HG03342 (cell line): ENCODE measurements at regions not wholly inside any gene's neighbourhood (a gene's known extent, or its start where the extent isn't known, plus 50 kb on each side); places are given as distances from the start of the nearest gene placed in this dataset.
"Not testable (repeated sequence)": the region's sequence is repeated elsewhere in the genome, so short reads cannot be mapped to it uniquely, and the experiment has no call there.

Experiments used
- ATAC-seq: cut with Tn5 transposase; IDR thresholded peaks from one replicate; pipeline ENCODE4 v1.9.1; 2021; ENCODE audit warnings: mild to moderate bottlenecking, moderate library complexity; ENCODE audit not compliant: unreplicated experiment

- ATAC-seq: no peak
Observed at GRCh38 chr10:34908481-34908880, 93.4 kb upstream of the PARD3 start.

GRCh38 chr10:34907743-34908430 is 92.8 kb upstream of the PARD3 start:
- ATAC-seq: no peak

DNA sequence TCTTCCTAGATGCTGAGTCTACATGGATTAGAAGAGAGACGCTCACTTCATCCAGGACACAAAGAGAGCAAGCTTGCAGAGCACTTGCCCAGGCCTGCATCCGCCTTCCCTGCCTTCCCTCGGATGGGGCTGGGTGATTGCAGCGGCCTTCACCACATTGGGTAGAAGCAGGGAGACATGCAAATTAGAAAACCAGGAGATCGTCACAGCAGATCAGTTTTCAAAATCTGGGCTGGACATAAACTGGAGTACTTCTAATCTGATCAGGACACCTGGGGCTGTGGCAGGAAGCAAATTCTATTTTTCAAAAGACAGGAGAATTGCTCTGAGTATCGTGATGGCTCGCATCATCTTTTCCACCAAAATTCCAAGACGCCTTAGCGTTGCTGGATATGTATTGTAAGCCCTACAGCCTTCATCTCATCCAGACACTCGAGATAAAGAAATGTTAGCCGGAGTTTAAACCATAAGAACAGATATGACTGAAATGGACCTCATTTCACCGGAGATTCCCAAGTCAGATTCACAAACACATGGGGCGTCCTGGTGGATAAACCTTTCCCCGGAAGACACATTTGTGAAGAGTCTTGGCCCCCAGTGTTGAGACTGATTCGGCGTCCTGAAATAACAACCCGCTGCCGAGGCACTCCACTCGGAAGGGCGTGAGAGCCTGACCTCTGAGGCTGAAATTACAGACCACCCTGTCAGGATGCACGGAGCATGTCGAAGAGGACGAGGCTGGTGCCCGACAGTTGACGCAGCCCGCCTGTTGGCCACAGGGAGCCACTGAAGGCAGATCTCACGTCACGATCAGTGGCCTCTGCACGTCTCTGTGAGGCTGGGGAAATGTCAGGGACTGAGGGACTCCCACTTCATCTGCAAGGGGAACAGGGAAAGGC is 91.2 kb upstream of the PARD3 start:
- ATAC-seq: no peak

DNA sequence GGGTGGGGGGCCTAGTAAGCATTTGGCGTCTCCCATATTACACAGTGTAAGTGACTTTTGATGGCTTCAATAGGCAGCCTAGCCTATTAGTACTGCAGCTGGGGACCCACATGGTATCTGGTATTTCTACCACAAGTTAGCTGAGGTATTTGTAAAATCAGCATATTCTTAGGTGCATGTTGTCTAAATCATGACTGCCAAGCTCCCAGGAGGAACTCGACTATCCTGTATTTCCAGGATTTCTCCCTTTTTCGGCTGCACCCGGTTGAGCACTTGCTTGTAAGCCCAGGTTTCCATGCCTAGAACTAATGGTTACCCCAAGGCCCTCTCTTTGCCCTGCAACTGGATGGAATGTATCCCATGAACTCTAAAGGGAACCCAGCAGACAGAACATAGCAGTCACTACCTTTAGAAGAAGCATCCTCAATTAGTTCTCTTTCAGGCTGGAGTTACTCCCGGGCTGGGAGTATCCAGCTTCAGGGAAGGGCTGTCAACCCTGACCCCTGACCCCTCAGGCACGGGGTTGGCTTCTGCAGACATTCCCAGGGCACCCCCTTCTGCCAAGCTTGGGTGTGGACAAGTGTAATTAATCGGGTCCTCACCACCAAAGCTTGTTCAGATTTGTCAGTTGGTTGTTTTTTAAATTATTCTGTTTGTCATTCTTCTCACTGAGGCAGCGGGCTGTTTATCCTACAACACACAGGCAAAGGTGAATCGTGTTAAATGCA is 90.3 kb upstream of the PARD3 start:
- no peak for ATAC-seq

GRCh38 chr10:34904191-34904590 is 89.1 kb upstream of the PARD3 start:
- no peak for ATAC-seq

DNA sequence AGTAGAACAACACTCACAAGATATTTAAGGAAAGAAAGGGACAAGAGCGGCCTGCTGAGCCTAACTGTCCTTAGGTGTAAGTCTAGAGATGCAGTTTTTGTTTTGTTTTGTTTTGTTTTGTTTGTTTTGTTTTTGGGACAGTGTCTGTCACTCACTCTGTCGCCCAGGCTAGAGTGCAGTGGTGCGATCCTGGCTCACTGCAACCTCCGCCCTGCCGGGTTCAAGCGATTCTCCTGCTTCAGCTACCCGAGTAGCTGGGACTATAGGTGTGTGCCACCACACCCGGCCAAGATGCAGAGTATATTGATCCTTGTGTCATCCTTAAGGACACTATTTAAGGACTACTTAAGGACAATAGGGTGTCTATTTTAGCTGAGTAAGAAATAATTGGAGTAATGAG is 84.1 kb upstream of the PARD3 start:
- ATAC-seq: no peak

DNA sequence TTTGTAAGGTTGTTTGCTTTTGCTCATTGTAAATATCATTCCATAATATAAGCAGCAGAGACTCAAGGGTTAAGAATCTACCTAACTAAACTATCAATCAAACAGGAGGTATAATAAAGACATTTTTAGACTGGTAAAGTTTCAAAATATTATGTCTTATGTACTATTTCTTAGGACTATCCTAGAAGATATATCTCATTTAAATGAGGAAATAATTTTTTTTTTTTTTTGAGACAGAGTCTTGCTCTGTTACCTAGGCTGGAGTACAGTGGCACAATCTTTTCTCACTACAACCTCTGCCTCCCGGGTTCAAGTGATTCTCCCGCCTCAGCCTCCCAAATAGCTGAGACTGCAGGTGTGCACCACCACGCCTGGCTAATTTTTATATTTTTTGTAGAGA is 80.9 kb upstream of the PARD3 start:
- ATAC-seq: no peak

DNA sequence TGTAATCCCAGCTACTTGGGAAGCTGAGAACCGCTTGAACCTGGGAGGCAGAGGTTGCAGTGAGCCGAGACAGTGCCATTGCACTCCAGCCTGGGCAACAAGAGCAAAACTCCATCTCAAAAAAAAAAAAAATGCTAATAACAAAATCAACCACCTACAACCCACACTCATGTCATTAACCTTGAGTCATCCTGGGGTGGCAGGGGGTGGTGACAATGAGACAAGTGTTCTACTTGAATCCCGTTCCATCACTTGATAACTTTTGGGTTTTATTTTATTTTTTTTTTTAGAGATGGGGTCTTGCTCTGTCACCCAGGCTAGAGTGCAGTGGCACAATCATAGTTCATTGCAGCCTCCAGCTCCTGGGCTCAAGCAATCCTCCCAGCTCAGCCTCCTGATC is 80.0 kb upstream of the PARD3 start:
- not testable (repeated sequence) for ATAC-seq

DNA sequence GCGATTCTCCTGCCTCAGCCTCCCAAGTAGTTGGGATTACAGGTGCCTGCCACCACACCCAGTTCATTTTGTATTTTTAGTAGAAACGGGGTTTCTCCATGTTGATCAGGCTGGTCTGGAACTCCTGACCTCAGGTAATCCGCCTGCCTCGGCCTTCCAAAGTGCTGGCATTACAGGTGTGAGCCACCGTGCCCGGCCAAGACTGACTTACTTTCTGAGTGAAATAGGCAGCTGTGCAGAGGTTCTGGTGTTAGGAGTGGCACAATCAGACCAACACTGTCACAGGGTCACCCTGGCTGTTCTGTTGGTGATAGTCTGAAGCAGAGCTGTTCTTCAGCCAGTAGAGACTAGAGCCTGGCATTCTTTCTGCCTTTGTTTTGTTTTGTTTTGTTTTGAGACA is 77.4 kb upstream of the PARD3 start:
- ATAC-seq: not testable (repeated sequence)

- ATAC-seq: no peak
Observed at GRCh38 chr10:34890939-34891338, 75.8 kb upstream of the PARD3 start.

- no peak for ATAC-seq
Observed at GRCh38 chr10:34889004-34889869, 74.1 kb upstream of the PARD3 start.

DNA sequence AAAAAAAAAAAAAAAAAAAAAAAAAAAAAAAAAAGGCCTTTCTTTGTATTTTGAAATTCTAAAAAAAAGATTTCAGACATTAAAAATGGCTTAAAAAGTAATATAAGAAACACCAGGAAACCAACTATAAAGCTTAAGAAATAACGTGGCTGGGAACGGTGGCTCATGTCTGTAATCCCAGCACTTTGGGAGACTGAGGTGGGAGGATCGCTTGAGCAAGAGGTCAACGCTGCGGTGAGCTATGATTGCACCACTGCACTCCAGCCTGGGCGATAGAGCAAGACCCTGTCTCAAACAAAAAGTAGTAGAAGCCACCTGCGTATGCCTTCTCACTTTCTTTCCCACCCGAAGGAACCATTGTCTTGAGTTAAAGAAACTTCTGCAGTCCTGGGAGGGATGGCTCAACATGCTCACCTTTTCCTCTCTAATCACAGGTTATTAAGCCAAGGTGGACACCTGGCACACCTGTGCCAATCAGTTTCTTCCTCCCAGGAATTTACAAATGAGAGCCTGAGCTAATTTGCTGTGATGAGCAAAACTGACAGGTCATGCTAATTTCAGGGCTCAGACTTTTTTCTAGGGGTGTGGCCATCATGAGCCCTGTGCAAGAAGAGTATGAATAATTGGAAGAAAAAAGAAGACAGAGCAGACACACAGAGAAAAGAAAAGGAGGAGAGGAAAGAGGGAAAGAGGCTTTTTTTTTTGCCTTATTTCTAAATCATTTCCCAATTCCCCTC is 72.0 kb upstream of the PARD3 start:
- no peak for ATAC-seq

DNA sequence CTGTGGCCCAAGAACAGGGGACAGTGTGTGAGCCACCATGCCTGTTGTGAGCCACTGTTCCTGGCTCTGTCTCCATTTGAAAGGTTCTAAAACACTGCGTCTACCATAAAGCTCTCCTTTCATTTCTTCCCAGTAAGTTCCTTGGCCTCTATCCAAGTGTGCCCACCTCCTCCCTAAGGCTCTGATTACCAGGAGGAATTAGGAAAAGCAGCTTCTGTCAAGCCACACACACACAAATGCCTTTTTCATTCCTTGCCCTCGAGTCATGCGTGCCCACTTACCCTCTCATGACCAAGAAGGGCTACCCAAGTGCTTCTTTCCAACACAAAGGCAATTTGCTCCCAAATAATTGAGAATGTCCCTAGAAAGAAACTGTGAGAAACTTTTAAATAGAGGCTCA is 70.8 kb upstream of the PARD3 start:
- no peak for ATAC-seq

DNA sequence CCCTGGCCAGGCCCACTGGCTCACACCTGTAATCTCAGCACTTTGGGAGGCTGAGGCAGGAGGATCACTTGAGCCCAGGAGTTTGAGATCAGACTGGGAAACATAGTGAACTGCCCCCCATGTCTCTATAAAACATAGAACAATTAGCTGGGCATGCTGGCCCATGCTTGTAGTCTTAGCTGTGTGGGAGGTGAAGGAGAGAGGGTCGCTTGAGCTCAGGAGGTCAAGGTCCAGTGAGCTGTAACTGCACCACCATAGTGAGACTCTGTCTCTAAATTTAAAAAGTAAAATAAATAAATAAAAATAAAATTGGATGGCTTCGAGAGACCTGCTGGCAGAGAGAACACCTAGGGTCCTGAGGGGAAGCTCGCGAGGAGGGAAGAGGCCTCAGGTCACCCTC is 69.9 kb upstream of the PARD3 start:
- ATAC-seq: no peak

DNA sequence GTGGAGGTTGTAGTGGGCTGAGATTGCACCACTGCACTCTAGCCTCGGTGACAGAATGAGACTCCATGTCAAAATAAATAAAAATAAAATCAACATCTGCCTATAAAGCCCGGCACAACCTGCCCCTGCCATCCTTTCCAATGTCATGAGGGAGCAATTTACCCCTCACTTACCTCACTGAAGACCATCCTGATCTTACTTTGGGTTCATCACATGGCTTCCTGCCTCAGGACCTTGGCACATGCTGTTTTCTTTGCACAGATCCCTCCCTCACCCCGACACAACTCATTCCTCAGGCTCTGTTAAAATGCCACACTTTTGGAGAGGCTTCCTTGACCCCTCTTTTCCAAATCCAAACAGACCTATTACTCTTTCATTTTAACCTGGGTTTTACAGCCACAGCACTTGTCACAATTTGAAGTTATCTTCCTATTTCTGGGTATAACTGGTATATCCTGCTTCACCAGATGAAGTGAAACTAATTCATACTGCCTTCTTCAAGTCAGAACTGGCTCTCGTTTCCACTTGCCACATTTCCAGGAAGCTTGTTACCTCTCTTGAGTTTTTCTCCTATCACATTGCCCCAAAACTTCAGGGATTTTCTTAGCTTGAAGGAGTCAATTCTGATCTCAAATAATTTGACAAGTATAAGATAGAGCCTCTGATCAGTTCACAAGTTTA is 69.3 kb upstream of the PARD3 start:
- ATAC-seq: no peak

- ATAC-seq: no peak
Observed at GRCh38 chr10:34880817-34881216, 65.7 kb upstream of the PARD3 start.

- ATAC-seq: not testable (repeated sequence)
Observed at GRCh38 chr10:34878651-34879050, 63.6 kb upstream of the PARD3 start.

- ATAC-seq: no peak
Observed at GRCh38 chr10:34875061-34875460, 60.0 kb upstream of the PARD3 start.

- ATAC-seq: no peak
Observed at GRCh38 chr10:34872820-34873219, 57.7 kb upstream of the PARD3 start.
